ENCODE measurements at regions not wholly inside any gene's neighbourhood (a gene's known extent, or its start where the extent isn't known, plus 50 kb on each side); places are given as distances from the start of the nearest gene placed in this dataset.

- no peak overlapping the region for H3K4me3 Mint-ChIP-seq
- DNase-seq (no peak), ATAC-seq (no peak)
- no peak overlapping the region for H3K27ac Mint-ChIP-seq
- no peaks in the 10 kb centered on the region for H3K36me3 Mint-ChIP-seq
- peaks cover 0 to 2% (median 0%) of the 10 kb centered on the region in 4 donors for H3K4me1 Mint-ChIP-seq
- POLR2A ChIA-PET: interaction anchor here (0.6 kb wide), 1 partner anchor 15 kb away, joined by 4 read pairs; no protein-coding TSS in a partner anchor
- peaks cover 0 to 16% (median 9%) of the 10 kb centered on the region in 5 donors for H3K27me3 Mint-ChIP-seq
- H3K9me3 Mint-ChIP-seq: no peaks in the 10 kb centered on the region
Observed at GRCh38 chr22:48397531-48398180, 1430.0 kb downstream of the BRD1 start.

GRCh38 chr22:48396785-48397530 lies 1430.7 kb downstream of the BRD1 start:
- Mint-ChIP-seq H3K4me1 (peaks cover 0 to 2% (median 0%) of the 10 kb centered on the region in 4 donors), H3K36me3 (no peaks in the 10 kb centered on the region), H3K9me3 (no peaks in the 10 kb centered on the region), H3K27me3 (peaks cover 0 to 16% (median 9%) of the 10 kb centered on the region in 5 donors), H3K4me3 (no peak overlapping the region), H3K27ac (no peak overlapping the region)
- ATAC-seq (no peak), DNase-seq (no peak)
- POLR2A ChIA-PET: interaction anchor here (0.6 kb wide), 1 partner anchor 16 kb away, joined by 4 read pairs; no protein-coding TSS in a partner anchor

GRCh38 chr22:48396091-48396784 lies 1431.4 kb downstream of the BRD1 start:
- H3K9me3 Mint-ChIP-seq: no peaks in the 10 kb centered on the region
- H3K27ac Mint-ChIP-seq: no peak overlapping the region
- POLR2A ChIA-PET: no interaction called here
- H3K4me1 Mint-ChIP-seq: peaks cover 0 to 2% (median 0%) of the 10 kb centered on the region in 4 donors
- ATAC-seq (no peak), DNase-seq (no peak)
- H3K27me3 Mint-ChIP-seq: peaks cover 2 to 16% (median 9%) of the 10 kb centered on the region in 5 donors
- no peaks in the 10 kb centered on the region for H3K36me3 Mint-ChIP-seq
- H3K4me3 Mint-ChIP-seq: no peak overlapping the region

GRCh38 chr22:48395201-48395600 lies 1432.5 kb downstream of the BRD1 start:
- no peak for ATAC-seq
- Mint-ChIP-seq H3K36me3 (no peaks in the 10 kb centered on the region), H3K9me3 (no peaks in the 10 kb centered on the region), H3K27me3 (peaks cover 2 to 17% (median 9%) of the 10 kb centered on the region in 5 donors), H3K27ac (no peak overlapping the region), H3K4me3 (no peak overlapping the region), H3K4me1 (peaks cover 0 to 2% (median 0%) of the 10 kb centered on the region in 4 donors)
- no peak for DNase-seq
- POLR2A ChIA-PET: no interaction called here

GRCh38 chr22:48394787-48395186 lies 1432.9 kb downstream of the BRD1 start:
- Mint-ChIP-seq H3K36me3 (no peaks in the 10 kb centered on the region), H3K9me3 (no peaks in the 10 kb centered on the region), H3K27me3 (peaks cover 2 to 21% (median 9%) of the 10 kb centered on the region in 5 donors), H3K4me3 (no peak overlapping the region), H3K27ac (no peak overlapping the region), H3K4me1 (peaks cover 0 to 2% (median 0%) of the 10 kb centered on the region in 4 donors)
- DNase-seq (no peak), ATAC-seq (no peak)
- POLR2A ChIA-PET: no interaction called here

GRCh38 chr22:48393885-48394284 lies 1433.8 kb downstream of the BRD1 start:
- Mint-ChIP-seq H3K36me3 (no peaks in the 10 kb centered on the region), H3K4me3 (no peak overlapping the region), H3K9me3 (no peaks in the 10 kb centered on the region), H3K27me3 (peaks cover 2 to 17% (median 9%) of the 10 kb centered on the region in 5 donors), H3K4me1 (peaks cover 0 to 2% (median 0%) of the 10 kb centered on the region in 4 donors), H3K27ac (no peak overlapping the region)
- ATAC-seq: no peak
- no peak for DNase-seq
- POLR2A ChIA-PET: no interaction called here

GRCh38 chr22:48393041-48393370 lies 1434.7 kb downstream of the BRD1 start:
- H3K9me3 Mint-ChIP-seq: no peaks in the 10 kb centered on the region
- DNase-seq: no peak
- peaks cover 0 to 2% (median 0%) of the 10 kb centered on the region in 4 donors for H3K4me1 Mint-ChIP-seq
- H3K27ac Mint-ChIP-seq: no peak overlapping the region
- no peak overlapping the region for H3K4me3 Mint-ChIP-seq
- POLR2A ChIA-PET: no interaction called here
- ATAC-seq: no peak
- H3K27me3 Mint-ChIP-seq: peaks cover 1 to 14% (median 3%) of the 10 kb centered on the region in 5 donors
- no peaks in the 10 kb centered on the region for H3K36me3 Mint-ChIP-seq

- no peak for ATAC-seq
- Mint-ChIP-seq H3K36me3 (no peaks in the 10 kb centered on the region), H3K9me3 (no peaks in the 10 kb centered on the region), H3K27me3 (peaks cover 0 to 14% (median 1%) of the 10 kb centered on the region in 5 donors), H3K4me1 (no peaks in the 10 kb centered on the region), H3K27ac (no peak overlapping the region), H3K4me3 (no peak overlapping the region)
- DNase-seq: no peak
- POLR2A ChIA-PET: no interaction called here
Observed at GRCh38 chr22:48391820-48392219, 1435.9 kb downstream of the BRD1 start.

- no peaks in the 10 kb centered on the region for H3K4me1 Mint-ChIP-seq
- no peaks in the 10 kb centered on the region for H3K36me3 Mint-ChIP-seq
- DNase-seq (no peak), ATAC-seq (no peak)
- no peak overlapping the region for H3K27ac Mint-ChIP-seq
- POLR2A ChIA-PET: no interaction called here
- peaks cover 0 to 2% (median 0%) of the 10 kb centered on the region in 9 donors for H3K9me3 Mint-ChIP-seq
- no peak overlapping the region for H3K4me3 Mint-ChIP-seq
- H3K27me3 Mint-ChIP-seq: peaks cover 0 to 11% (median 1%) of the 10 kb centered on the region in 5 donors
Observed at GRCh38 chr22:48391171-48391711, 1436.4 kb downstream of the BRD1 start.

GRCh38 chr22:48389916-48390315 lies 1437.8 kb downstream of the BRD1 start:
- Mint-ChIP-seq H3K4me3 (no peak overlapping the region), H3K9me3 (peaks cover 1 to 15% (median 10%) of the 10 kb centered on the region in 9 donors), H3K4me1 (no peaks in the 10 kb centered on the region), H3K27ac (no peak overlapping the region), H3K27me3 (peaks cover 0 to 11% (median 0%) of the 10 kb centered on the region in 5 donors), H3K36me3 (peaks cover 0 to 11% (median 0%) of the 10 kb centered on the region in 3 donors)
- DNase-seq (no peak), ATAC-seq (no peak)
- POLR2A ChIA-PET: no interaction called here

- Mint-ChIP-seq H3K4me1 (no peaks in the 10 kb centered on the region), H3K36me3 (peaks cover 0 to 21% (median 0%) of the 10 kb centered on the region in 3 donors), H3K9me3 (peaks cover 3 to 37% (median 20%) of the 10 kb centered on the region in 9 donors), H3K27ac (no peak overlapping the region), H3K27me3 (peaks cover 2 to 17% (median 7%) of the 10 kb centered on the region in 5 donors), H3K4me3 (no peak overlapping the region)
- POLR2A ChIA-PET: no interaction called here
- DNase-seq (no peak), ATAC-seq (no peak)
Observed at GRCh38 chr22:48382197-48382596, 1445.5 kb downstream of the BRD1 start.

- Mint-ChIP-seq H3K4me1 (no peaks in the 10 kb centered on the region), H3K27me3 (peaks cover 5 to 37% (median 11%) of the 10 kb centered on the region in 5 donors), H3K9me3 (peaks cover 1 to 24% (median 12%) of the 10 kb centered on the region in 9 donors), H3K27ac (no peak overlapping the region), H3K36me3 (peaks cover 0 to 12% (median 0%) of the 10 kb centered on the region in 3 donors), H3K4me3 (no peak overlapping the region)
- ATAC-seq (no peak), DNase-seq (no peak)
- POLR2A ChIA-PET: no interaction called here
Observed at GRCh38 chr22:48380016-48380665, 1447.5 kb downstream of the BRD1 start.

All from naive thymus-derived CD8-positive, alpha-beta T cell (primary cell).